ENCODE measurements at regions not wholly inside any gene's neighbourhood (a gene's known extent, or its start where the extent isn't known, plus 50 kb on each side); places are given as distances from the start of the nearest gene placed in this dataset.

DNA sequence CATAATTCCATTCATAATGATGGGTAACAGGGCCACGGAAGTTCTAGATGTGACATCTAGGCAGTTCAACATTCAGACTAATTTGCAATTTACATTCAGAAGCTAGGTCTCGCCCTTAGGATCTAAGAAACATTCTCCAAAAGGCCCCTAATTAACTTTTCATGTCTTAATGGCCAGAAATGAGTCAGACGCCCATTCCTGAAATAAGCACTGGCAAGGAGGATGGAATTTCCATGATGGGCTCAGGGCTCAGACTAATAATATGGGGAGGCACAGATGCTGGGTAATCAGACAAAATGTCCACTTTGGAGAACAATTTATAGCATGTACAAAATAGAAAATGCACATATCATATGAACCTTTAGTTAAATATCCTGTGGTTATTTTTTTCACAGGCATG is 102.8 kb upstream of the RPS6KA3 start:
- Histone ChIP-seq H3K27ac (no peak overlapping the region), H3K4me3 (no peak overlapping the region)

DNA sequence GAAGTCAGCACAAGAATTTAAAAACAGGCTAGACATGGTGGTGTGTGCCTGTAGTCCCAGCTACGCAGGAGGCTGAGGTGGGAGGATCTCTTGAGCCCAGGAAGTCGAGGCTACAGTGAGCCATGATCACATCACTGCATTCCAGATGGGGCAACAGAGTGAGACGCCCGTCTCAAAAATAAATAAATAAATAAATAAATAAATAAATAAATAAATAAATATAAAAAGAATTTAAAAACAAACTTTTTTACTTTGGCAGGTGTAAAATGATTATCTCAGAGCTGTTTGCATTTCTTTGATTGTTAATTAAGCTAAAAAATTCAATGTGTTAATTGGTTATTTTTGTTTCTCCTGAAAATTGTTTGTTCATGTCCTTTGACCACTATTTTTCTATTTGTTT is 97.5 kb upstream of the RPS6KA3 start:
- Histone ChIP-seq H3K27ac (no peak overlapping the region), H3K4me3 (no peak overlapping the region)

DNA sequence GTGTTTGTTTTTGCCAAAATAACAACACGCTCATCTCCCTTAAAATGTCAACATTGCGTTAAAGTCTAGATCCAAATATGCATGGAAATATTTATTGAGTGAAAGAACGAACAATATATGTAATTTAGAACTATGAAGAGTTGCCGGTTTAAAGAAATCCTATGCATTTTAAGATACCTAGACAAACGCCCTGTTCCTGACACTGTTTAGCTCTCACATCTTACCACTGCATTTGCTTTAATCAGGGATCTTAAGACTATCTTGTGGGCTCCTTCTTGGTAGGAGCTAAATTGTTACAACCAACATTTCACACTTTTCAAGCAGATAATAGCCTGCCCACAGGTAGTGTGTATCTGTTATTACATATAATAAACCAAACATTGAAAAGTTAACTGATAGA is 96.6 kb upstream of the RPS6KA3 start:
- peak overlapping the region in 7 of 21 experiments; percentile 7 to 60 (median 34) for H3K27ac ChIP-seq
- no peak overlapping the region for H3K4me3 ChIP-seq

DNA sequence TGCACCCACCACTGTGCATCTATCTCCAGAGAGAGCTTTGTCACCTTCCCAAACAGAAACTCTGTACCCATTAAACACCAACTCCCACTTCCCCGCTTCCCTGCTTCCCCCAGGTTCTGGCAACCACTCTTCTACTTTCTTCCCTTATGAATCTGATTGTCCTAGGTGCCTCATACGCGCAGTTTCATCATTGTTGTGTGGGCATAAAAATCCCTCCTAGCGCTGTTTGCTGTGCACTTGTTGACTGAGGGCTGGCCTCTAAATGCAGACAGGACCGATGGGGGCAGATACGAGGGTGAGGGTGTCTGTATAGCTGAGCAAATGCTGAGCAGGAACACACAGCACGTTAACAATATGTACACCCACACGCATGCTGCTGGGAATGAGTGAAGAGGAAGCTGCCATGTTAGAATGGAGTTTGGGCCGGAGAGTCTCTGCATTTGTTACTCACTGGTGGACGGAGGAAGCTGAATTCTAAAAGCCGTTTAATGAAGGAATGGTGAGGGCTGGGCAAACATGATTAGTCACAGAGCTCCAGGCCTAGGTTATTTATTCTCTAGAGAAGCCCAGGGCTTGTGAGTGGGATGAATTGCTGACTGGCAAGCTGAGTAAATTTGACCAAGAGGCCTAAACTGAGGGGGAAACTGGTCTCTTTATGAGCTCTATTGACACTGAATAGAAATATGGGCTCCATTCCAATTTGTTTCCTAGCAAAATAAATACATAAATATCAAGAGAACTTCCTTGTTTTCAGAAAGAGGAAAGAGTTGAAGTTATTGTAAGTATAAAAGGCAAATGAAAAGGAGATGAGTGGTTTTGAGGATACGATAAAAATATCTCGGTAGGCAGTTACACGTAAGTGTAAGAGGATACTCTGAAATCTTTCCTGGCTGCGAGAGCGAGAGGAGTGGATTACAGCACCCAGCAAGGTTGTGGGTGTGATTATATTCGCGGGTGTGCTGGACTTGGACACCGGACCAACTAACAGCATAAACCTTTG is 95.9 kb upstream of the RPS6KA3 start:
- peak overlapping the region in 10 of 21 experiments; percentile 11 to 60 (median 46) for H3K27ac ChIP-seq
- H3K4me3 ChIP-seq, result no peak overlapping the region

DNA sequence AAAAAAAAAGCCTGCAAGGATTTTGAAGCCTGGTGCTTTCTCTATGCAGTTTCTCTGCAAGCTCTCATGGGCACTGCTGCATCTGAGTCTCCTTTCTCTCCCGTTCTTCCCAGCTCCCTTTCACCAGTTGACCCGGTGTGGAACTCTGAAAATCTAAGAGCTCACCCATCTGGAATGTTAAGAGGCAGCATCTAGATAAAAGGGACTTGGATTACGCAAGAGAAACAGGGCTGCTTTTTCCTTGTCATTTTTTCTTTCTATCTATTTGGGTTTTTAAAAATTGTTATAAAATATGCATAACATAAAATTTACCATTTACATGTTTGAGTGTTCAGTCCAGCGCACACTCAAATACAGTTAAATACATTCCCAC is 95.2 kb upstream of the RPS6KA3 start:
- Histone ChIP-seq H3K4me3 (no peak overlapping the region), H3K27ac (peak overlapping the region in 4 of 21 experiments; percentile 7 to 50 (median 50))

DNA sequence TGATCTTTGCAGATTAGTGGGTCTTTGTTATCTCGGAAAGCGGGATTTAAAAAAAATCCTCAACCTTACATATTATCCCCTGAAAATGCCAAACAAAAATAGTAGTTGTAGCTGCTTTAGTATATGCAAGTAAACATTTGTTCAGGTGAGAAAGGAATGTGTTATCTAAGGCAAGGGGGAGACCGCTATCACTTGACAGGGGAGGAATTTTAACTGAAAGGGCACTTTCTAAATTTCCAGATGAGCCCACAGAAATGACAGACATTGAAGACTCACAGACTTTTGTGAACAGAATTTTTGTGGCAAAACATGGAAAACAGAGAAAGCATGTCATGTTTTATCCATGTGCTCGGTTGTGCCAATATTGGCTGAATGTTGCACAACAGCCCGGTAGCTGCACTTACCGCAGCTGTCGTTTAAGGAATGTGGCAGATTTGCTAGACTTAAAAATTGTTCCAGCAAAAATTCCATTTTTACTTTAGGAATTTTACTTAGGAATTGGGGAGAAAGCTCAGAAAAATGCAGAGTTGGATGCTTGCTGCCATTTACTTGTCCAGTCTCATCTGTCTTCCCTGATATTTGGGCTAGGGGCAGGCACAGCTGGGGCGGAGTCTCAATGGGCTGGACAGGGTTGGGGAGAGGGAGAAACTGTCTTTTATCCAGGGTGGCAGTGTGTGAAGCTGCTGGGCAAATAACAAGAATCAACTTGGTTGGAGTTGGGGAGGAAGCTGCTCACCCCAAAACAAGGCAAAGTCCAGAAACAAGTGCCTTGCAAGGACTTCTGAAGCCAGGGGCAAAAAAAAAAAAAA is 94.6 kb upstream of the RPS6KA3 start:
- peak overlapping the region in 2 of 21 experiments; percentile 7 to 50 for H3K27ac ChIP-seq

DNA sequence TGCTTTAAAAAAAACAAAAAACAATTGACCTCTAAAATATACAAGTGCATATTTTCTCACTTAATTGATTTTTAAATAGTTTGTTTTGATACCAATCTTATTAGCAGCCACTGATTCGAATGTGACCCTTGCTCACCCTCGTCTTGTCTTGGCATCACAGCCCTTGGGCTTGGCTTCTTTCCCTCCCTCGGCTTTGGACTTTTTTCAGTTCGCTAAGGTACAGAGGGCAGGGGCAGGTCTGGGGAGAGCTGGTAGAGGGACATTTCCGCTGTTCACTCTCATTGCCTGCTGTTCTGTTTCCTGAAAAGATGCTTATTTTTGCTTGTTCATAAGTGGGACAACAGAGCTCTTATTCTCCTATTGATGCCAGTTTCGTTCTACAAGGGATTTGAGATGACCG is 88.5 kb upstream of the RPS6KA3 start:
- H3K27ac ChIP-seq, result no peak overlapping the region
- no peak overlapping the region for H3K4me3 ChIP-seq

More for the DNA sequence above, 94.6 kb upstream of the RPS6KA3 start:
- no peak overlapping the region for H3K4me3 ChIP-seq

DNA sequence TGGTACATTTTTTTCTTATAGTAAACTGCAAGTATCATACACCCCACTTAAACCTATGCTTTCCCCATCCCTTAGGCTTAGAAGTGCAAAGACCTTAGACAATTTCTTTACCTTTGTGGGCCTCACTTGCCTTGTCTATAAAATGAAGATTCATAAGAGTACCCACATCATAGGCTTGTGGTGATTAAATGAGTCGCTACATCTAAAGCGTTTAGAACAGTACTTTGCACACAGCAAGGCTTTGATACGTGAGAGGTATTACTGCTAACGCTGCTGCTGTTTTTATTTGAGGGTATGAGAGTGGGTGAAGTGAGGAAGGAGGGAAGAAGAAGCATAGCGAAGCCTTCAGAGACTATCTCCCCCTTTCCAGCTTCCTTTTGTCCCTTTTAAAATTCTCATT is 87.8 kb upstream of the RPS6KA3 start:
- Histone ChIP-seq H3K4me3 (no peak overlapping the region), H3K27ac (no peak overlapping the region)

DNA sequence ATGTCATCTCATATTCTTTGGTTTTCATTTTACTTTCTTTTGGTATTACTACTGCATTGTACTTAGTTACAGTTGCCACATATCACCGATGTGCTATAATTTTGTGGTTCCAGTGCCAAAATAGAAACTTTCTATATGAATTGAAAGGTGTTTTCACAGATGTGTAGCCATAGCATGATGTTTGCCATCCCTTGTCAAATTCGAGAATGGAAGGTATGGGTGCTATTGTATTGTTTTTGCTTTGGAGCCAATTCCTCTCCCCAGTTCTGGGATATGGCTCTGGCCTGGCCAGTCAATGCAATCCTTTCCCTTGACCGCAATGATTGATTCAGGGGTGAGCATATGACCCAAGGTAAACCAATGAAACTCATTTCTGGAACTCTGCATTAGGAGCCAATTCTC is 86.2 kb upstream of the RPS6KA3 start:
- H3K4me3 ChIP-seq, result no peak overlapping the region

DNA sequence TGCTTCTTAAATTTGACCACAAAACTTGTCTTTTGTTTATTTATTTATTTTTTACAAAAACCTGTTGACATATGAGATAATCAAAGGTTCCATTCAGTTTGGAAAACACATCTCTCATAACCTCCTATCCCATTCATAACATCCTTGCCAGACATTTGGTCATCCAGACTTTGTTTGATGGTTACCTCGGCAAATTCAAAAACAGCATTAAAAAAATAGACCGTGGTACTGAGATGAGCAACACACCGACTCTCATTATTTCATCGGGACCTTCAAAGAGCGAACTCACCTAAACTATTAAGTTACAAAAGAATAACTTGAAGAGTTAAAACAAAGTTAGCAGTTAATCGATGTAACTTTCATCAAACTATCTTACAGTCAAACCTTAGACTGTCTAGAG is 85.8 kb upstream of the RPS6KA3 start:
- H3K27ac ChIP-seq, result no peak overlapping the region
- no peak overlapping the region for H3K4me3 ChIP-seq

More for the DNA sequence above, 86.2 kb upstream of the RPS6KA3 start:
- no peak overlapping the region for H3K27ac ChIP-seq

DNA sequence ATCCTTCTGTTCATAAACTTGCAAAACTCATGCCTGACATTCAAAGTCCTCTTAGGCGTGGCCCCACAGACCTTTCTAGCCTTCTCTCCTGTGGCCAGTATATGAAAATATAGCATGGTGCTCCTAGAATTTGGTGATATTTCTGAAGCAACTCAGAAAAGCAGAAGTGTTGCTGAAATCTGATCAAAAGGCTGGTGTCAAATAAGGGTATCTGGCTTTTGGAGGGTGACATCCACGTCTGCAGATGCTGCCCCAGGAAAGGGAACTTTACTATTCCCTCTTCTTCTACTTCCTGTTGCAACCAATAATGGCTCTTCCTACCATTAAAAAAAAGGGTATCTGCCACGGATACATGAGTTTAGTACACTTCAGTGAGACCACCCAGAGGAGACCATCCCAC is 83.9 kb upstream of the RPS6KA3 start:
- Histone ChIP-seq H3K27ac (no peak overlapping the region), H3K4me3 (no peak overlapping the region)

DNA sequence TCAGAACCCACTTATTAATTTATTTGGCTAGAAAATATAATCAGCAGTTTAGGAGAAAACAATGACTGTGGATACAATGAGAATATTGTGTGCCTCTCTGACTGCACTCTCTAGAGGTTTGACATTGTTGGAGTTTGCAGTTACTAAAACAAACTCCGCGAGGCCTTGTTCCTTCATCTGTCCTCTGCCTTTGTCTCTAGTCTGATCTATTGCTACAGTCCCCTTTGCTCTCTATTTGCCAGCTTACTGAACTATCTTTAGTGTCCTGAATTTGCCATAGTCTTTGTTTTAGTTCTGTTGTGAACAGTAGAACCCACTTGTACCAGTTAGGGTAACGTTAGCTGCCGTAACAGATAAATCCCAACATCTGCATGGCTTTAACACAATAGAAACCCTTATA is 81.4 kb upstream of the RPS6KA3 start:
- no peak overlapping the region for H3K4me3 ChIP-seq
- no peak overlapping the region for H3K27ac ChIP-seq

DNA sequence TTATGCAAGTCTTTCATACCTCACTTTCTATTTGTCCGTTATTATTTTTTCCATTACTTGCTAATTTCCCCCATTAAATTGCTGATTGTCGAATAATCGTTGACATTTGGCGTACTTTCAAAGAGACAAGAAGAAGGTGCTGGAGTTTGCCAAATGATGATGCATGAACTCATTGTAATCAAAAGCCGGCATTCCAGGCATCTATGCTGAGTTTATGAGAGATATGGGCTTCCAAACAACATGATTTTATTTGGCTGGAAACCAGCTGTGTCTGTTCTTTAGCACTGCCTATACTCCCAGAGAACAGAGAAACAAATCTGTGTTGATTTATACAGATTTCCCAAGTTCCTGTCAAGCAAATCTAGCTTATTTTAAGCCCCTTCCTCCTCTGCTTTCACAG is 80.8 kb upstream of the RPS6KA3 start:
- no peak overlapping the region for H3K27ac ChIP-seq

DNA sequence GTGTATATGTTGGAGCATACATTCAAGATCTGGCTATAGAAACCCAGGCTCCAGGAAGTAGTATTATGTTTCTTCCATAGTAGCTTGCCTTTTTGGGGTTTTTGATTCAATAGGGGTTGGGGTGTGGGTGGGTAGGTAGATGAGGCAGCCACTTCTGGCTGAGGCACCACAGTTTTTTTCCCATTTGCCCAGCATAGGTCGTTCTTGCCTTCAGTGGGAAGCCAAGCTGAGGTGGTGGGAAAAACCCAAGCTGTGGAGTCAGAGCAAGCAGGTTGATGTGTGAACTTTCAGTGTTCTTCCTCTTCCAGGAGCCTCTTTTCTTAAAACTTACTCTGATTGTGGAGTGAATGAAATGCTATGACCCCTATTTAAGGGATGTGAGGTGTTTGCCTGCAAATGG is 67.0 kb upstream of the RPS6KA3 start:
- Histone ChIP-seq H3K4me3 (no peak overlapping the region), H3K27ac (no peak overlapping the region)

More for the DNA sequence above, 80.8 kb upstream of the RPS6KA3 start:
- no peak overlapping the region for H3K4me3 ChIP-seq

DNA sequence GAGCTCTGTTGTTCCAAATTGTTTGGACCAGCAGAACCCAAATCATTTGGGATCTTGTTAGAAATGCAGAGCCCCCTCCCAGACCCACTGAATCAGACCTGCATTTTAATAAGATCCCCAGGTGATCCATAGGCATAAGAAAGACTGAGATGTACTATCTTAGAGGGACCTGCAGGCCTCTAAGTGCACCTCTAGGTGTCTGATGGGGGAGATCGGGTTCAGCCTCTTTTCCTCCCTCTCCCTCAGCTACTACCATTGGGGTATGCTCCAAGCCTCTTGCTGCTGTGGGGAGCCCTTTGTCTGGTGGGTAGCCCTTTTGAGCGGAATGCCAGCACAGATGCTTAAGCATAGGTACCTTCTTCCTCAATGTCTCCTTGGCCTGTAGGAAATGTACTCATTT is 63.8 kb upstream of the RPS6KA3 start:
- H3K4me3 ChIP-seq, result no peak overlapping the region
- H3K27ac ChIP-seq, result no peak overlapping the region

DNA sequence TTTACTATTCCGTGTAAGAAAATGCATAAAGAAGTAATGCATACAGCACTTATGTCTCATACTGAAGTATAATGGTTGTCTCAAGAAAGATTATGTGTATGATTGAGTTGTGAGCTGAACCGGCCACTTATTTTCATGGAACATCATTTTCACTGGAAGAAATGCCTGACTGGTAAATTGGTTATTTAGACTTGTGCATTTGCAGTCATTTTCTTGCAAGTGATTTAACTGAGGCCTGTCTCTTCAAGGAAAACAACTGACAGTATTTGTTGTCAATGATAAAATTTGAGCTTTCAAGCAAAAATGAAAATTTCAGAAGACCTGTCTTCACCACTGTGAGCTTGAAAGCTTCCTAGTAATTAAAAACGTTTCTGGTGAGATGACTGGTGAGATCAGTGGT is 62.7 kb upstream of the RPS6KA3 start:
- Histone ChIP-seq H3K4me3 (no peak overlapping the region), H3K27ac (no peak overlapping the region)

DNA sequence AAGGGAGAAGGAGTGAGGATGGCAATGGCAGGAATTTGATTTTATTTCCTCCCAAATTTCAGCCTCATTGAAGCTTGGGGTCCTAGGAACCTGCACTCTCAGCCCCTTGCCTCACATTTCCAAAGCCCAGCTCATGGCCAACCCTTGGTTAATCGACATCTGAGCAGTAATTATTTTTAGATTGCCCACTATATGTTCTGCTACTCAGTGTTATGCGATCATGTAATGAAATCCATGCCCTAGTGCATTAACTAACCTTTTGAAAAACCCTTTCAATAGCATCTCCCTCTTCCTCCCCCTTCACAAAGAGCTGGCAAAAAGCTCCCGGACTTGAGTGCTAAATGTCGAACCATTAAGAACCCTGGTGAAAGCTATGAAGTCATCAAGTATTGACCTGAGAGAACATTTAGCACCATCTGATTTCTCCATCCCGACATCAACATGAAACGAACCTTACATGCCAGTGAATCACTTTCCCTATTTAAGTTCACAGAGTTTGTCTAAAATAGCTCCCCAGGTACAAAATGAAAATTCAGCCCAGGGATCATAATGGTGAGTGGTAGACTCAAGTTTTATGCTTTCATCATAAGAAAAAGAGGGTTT is 59.2 kb upstream of the RPS6KA3 start:
- H3K27ac ChIP-seq, result no peak overlapping the region
- H3K4me3 ChIP-seq, result no peak overlapping the region

DNA sequence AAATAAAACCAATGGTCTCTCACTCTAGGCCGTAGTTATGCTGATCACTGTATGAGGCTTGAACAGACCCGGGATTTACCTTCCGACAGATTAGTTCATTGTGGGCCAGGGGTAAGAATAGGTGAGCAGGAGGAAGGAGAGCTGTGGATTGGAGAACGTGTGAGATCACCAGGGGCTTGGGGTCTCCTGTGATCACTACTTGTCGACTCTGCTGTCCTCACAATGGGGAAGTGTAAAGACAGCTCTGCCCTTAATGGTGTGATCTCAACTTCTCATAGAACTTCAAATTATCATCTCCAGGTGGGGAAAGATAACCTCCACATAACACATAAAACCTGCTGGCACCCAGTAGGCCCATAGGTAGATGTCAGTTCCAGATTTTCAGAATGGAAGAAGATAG is 56.2 kb upstream of the RPS6KA3 start:
- H3K4me3 ChIP-seq, result no peak overlapping the region

DNA sequence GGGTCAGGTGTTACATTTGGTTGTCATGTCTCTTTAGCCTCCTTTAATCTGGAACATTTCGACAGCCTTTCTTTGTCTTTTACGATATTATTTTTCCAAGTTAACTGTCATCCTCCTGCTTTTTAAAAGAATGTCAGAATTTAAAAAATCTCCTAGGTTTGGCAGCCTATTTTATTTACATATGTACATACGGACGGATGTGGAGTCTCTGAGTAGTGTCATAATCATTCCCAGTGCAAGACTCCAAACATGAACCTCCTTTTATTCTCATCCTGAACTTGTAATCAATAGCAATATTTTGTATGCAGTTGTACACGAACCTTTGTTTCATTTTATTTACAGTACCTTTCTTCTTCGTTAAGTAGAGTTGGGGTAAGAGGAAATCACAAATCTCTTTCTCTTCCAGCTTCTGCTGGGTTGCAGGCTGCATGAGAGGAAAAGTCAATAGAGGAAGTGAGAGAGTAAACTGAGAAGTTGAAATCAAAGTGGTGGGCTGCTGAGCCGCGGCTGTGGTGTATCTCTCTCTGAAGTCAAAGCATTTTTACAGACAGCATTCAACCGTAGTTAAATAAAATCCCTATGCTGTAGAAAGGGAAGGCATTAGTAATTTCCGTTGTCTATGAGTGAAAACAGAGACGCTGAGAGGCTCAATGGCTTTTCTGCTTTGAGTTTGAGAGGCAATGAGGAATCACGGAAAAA is 53.9 kb upstream of the RPS6KA3 start:
- no peak overlapping the region for H3K4me3 ChIP-seq
- peak overlapping the region in 2 of 21 experiments; percentile 29 to 57 for H3K27ac ChIP-seq

More for the DNA sequence above, 56.2 kb upstream of the RPS6KA3 start:
- no peak overlapping the region for H3K27ac ChIP-seq

DNA sequence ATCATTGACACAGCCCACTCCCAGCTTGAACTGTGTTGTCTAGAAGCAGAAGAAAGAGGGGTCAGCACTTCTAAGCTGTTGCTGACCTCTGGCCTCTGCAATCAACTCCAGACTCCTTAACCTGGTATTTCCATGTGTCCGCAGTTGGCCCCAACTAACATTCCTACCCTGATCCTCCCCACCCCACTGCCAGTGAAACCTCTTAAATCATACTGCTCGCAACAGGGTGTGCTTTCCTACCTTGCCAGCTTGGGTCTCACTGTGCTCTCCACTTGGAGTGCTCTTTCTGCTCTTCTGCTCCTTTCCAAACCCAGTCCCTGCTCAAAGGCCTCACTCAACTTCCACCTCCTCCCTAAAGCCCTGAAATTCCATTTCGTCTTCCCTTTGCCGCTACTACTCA is 52.3 kb upstream of the RPS6KA3 start:
- peak overlapping the region in 1 of 21 experiments; percentile 7 for H3K27ac ChIP-seq

More for the DNA sequence above, 52.3 kb upstream of the RPS6KA3 start:
- H3K4me3 ChIP-seq, result no peak overlapping the region
